Nucleus accumbens (tissue), 56 donors: ENCODE measurements at regions not wholly inside any gene's neighbourhood (a gene's known extent, or its start where the extent isn't known, plus 50 kb on each side); places are given as distances from the start of the nearest gene placed in this dataset.
A peak's percentile ranks its signal among the peaks of the same experiment; 100 is the strongest.

Experiments used
- DNase-seq, 56 donors: peaks; one replicate each; lab custom pipeline; 2025; lab: John Stamatoyannopoulos, UW

DNA sequence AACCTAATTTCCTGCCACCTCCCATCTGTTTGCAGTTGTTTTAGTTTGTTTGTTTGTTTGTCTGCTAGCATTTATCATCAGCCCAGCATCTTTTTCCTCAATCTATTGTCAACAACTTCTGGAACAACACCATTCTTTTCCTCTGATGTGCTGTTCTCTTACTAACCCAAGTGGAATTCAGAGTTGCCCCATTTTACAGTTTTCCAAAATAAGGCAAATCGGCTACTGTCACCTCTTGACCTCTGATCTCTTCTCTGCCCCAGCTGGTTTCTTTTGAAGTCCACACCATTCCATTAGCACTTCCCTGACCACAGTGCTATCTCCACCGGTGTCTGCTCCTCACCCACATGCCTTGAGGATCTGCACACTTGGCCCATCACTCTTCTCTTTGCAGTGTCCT, 102.4 kb downstream of the EFNB2 start:
- DNase-seq: no peak

DNA sequence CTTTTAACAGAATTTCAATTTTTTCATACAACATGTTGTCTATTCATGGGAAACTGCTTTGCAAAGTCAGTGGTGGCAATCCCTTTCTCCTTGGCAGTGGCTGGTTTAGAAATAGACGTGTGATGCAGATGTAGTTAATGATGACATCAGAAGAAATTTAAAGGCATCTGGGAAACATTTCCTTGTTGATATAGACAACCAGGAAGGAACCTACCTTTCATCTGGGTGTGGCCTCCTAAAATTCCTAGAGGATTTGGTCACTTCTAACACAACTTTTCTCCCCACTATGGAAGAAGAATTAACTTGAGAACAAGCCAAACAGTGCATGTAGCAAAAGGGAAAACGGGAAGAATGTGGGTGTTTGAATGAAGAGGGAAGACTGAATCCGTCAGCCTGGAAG, 102.8 kb downstream of the EFNB2 start:
- DNase-seq: no peak

DNA sequence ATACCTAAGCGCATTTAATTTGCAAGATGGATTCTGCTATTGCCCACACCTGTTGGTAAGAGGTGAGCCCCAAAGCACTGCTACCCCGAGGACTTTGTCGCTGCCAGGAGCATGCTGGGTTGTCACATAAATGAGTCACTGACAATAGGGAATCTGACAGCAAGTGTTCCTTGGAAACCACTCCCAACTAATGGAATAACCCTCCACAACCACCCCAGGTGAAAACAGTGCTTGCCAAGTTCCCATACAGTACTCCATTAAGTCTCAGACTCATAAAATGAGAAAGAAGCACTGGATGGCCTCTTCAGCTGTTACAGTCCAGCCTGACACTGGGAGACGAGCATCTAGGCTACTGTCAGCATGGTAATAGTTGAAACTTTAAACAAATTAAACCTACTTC, 108.6 kb downstream of the EFNB2 start:
- no peak for DNase-seq

DNA sequence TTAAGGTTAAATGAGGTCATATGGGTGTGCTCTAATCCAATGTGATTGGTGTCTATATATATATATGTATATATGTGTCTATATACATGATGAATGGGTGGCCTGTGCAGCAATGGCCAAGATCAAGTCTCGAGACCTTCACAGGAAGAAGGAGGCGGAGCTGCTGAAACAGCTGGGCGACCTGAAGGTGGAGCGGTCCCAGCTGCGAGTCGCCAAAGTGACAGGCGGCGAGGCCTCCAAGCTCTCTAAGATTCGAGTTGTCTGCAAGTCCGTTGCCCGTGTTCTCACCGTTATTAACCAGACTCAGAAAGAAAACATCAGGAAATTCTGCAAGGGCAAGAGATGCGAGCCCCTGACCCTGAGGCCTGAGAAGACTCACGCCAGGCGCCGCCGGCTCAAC, 109.8 kb downstream of the EFNB2 start:
- DNase-seq: no peak

DNA sequence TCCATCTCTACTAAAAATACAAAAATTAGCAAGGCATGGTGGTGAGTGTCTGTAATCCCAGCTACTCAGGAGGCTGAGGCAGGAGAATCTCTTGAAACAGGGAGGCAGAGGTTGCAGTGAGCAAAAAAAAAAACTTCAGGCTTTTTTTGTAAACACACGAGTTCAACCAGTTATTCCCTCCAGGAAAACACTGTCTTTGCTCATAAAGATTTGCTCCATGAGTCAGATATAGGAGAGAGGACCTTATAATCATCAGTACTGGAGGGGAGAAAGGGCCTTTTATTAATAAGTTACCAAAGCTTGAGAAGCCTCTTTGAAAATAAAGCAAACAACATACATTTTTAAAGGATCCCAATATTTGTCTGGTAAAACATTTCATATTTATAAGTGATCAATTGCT, 110.7 kb downstream of the EFNB2 start:
- no peak for DNase-seq

DNA sequence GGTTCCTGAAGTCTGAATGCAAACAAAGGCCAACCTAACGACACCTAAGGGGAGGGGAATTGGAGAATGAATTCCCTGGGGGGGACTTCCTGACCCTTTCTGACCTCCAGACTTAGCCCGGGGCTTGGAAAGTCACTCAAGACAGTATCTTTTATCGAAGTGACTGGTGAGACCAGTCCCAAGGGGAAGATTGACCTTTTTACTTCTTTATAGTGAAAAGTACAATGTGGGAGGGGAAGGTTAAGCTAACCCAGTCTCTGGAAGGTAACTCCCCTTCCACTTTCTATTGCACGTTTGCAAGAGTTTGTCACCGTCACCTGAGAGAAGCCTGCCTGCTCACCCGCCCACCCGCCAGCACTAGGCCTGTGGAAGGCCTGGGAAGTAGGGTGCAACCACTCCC, 111.9 kb downstream of the EFNB2 start:
- no peak for DNase-seq

DNA sequence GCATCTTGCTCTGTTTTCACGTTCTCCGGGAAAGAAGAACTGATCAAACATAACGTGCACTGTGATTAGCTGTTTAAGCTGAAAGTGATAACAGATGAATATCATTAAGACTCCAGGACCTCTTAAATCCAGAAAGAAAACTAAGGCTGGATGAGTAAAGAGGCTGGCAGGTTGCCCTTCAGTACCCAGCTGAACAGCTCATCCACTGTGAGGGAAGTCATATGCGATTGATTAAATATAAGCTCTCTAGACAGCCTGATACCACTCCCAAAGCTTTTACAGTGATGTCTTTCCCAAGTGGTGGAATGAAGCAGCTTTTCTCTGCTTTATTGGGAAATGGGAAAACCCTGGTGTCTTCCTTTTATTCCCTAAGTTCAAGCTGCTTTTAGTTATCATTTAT, 116.9 kb downstream of the EFNB2 start:
- DNase-seq: peak in 2 of 56 donors; percentile 0 to 25

DNA sequence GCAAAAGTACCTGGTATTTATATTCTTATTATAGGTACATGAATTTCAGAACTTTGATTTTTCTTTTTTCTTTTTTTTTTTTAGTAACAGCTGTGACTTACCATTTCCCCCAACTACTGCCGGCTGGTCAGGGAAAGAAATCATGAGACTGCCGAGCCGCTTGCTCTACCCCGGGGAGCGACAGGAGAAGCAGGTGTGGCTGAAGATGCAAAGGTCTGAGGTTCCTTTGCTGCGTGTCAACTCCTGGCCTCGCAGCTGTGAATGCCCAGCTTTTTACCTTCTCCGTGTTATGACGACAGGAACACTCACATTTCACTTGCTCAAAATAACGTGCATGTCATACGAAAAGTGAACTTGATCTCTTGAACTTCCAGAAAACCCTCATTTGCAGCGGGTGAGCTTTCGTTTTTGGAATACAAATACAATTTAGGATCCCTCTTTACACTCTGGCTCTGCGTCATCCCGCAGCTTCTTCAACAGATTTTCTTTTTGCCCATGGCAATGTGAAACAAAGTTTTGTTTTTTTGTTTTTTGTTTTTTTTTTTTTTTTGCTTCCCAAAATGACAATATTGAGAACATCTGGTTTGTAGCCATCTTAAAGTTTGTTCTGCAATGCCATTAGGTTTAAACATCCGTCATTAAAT, 117.9 kb downstream of the EFNB2 start:
- DNase-seq: no peak

DNA sequence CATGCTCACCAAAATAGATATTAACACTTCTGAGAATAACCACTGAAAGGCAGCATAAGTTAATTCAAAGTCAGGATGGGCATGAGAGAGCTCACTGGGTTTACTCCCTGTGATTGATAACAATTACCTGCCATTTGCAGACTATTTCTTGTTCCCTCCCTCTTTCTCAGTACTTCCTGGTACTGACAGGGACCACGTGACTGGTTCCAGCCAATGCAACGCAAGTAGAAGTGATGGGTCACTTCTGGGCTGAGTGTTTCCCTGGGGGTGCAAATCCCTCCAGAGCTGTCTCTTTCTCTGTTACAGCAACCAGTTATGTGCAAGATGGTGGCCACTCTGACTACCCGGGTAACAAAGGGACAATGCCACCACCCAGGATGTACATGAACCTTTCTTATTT, 118.8 kb downstream of the EFNB2 start:
- peak in 6 of 56 donors; percentile 2 to 18 (median 5) for DNase-seq

DNA sequence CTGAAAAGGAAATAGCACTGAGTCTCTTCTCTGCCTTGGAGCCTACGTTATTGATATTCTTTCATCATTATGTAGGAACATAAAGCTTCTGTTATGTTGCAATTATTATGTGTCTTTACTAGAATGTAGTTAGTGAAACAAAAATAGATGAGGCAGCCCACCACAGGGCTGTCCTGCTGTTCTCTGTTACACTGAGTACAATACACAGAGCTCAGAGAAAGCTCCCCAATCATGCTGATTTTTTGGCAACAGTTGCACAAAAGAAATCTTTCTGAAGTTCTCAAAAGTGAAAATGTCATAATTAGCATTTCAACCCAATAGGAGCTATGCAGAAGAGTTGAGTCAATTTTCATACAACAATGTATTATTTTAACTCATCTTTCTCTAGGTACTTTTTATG, 119.5 kb downstream of the EFNB2 start:
- peak in 4 of 56 donors; percentile 1 to 8 (median 4) for DNase-seq

DNA sequence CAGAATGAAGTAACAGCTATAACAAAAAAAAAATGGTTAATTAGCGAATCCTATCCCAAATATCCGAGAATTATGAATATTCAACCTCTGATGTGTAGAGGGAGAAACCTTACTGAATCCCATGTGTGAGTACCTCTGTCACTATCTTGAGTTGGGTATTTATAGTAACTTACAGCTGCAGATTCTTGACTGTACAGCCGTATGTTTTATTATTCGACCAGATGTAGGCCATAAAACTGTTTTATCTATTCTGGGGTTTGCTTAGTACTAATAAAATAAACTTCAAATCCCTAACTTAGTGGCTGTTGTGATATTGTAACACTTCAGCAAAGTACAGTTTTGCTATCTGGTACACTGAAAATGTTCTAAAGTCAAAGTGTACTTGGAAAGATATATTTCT, 120.0 kb downstream of the EFNB2 start:
- no peak for DNase-seq

DNA sequence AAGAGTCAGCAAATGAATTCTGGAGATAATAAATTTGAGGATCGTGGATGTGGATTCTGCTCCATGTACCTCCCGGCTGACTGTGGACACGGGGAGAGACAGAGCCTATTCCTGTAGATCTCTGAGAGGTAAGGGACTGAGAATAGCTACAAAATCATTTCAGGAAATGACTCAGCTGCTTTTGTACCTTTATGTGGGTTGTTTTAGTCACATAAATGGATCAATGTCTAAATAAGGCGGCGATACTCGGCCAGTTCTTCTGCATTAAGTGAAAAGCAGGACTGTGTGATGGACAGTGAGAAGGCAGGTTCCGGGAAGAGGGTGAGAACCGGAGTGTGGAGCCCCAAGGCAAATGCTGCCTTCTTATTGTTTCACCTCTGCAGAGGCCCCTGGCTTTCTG, 128.1 kb downstream of the EFNB2 start:
- DNase-seq: no peak

DNA sequence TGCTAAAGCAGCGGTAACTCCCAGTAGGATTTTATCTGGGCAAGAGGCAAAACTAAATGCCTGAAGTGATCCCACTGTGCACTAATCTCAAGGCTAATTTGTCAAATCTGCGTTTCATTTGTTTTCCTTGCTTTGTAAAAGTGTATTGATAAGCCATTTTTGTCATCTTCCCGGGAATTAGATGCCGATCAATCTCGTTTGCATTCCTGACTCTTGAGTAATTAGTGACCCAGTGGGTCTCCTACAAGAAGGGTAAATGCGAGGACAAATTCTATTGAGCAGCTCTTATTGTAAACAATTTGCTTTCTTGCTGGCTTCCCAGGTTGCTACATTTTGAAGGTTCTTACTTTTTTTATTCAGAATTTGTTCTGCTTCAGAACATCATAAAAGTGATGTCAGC, 129.7 kb downstream of the EFNB2 start:
- DNase-seq: no peak

DNA sequence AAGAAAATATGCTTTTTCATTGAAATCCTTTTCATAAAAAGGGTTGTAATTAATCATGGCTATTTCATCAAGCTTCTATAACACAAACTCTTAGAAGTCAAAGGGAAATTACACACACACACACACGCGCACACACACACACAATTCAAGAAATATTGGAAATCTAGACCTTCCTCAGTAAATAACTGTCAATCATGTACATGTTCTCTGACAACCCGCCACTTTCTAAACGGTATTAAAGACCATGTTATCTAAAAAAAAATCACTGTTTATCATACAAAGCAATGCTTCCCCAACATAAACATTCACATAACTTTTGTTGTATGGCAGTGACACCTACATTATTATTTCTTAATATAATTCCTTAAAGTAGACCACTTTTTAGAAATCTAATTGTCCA, 132.2 kb downstream of the EFNB2 start:
- DNase-seq: no peak

DNA sequence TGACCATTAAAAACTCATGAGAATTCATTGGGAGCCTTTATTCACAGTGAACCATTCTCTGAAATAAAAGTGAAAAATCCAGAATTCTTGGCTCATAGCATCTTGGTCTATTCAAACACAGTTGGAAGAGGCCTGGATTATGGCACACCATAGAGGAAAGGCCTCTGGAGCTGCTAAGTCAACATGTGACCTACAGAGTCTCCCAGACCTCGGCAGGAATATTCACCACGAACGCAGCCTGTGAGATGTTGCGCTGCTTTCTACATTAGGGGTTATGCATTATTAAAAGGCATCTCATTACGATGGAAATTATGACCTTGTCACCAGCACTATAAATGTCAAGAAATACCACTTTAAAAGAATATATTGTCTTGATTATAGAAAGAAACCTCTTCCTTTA, 132.6 kb downstream of the EFNB2 start:
- DNase-seq: no peak

DNA sequence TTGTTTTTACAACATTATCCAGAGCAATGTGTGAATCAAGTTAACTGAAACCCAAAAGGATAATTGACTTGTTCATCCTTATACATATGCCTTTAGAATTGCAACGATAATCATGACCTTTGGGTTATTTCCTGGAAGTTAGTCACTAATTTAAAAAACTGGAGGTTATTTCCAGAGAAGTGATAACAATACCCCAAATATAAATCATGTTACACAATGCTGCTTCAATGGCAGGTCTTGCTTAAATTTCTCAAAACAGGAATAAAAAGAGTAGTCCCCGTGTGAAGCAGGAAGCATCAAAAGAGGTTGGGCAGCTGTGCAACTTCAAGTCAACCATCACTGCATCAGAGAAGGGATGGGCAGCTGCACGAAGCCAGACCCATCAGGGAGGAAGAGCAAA, 134.4 kb downstream of the EFNB2 start:
- no peak for DNase-seq

DNA sequence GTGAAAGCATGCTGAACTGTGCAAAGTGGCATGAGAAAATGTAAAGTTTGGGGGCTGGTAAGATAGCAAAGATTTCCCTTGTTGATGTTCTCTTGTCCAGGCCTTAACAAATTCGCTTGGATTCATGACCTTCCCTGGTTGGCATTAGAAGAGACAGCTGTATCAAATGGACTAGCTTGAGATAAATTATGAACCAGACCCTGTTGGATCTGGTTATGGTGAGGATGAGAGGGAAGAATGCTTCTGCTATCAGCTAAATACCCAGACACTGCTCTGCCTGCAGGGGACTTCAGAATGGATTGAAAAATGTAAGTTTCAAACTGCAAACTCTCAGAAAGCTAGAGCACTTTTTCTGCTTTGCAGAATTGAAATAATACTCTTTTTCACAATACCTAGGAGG, 135.2 kb downstream of the EFNB2 start:
- DNase-seq: no peak

DNA sequence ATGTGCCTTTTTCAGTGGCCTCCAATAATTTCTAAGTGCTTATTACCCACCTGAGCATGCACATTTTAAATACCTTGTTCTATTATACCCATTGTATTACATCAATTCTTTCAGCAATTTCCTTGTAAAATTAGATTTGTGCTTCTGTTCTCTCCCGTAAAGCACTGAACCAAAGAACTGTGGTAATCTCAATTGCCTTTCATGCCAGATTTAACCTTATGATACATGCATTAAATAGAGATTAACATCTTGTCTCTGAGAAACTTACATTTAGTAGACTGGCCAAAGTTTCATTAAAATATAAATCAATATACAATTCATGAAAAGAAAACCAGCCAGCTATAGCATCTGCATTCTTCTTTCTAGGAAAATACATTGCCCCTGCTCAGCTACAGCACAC, 137.2 kb downstream of the EFNB2 start:
- DNase-seq: no peak

DNA sequence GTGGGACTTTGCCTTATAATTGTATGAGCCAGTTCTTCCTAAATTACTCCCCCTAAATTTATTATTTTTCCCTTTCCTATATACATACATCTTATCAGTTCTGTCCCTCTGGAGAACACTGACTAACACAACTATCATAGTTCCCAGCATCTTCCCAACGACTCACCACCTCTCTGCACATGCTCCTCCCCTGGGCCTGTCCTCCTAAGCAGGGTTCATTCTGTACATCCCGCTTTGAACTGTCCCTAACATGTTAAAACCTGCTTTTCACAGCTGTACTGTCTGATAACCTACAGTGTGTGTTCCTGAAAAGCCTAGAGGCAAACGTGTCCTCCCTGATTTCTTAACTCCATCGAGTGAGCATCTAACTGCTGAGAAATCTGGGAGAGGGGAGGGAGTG, 141.7 kb downstream of the EFNB2 start:
- no peak for DNase-seq

DNA sequence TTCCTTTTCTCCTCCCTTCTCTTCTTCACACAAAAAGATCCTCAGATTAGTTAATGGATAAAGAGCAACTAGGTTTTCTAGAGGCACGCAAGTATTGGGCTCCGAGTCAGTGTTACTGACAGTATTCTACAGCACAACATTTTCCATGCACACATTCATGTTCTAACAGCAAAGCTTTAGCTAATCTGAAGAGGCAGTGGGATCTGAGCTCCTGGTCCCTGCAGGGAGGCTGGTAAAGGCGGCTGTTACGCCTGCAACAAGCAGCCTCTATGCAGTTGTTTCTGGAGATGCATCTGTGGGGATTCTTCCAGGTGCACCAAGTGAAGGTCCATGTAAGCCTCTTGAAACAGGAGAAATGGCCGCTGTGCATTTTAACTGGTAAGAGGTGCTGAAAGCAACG, 143.8 kb downstream of the EFNB2 start:
- DNase-seq: no peak

DNA sequence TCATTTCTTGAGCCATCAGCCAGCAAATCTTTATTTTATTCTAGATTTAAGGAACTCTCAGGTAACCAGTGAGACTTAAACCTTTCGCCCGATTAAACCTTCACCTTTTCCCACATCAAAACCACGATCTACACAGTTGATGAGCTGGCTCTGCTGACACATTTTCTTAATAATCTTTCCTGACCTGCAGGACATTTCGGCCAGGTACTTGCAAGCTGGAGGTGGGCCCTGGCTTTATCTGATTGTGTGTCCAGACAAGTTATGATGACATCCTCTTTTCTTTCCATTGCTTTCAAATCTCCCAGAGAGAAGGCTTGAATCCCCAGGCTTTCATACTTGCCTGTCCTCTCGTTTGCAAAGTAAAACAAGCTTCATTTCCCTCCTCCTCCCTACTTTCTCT, 144.2 kb downstream of the EFNB2 start:
- DNase-seq: no peak

DNA sequence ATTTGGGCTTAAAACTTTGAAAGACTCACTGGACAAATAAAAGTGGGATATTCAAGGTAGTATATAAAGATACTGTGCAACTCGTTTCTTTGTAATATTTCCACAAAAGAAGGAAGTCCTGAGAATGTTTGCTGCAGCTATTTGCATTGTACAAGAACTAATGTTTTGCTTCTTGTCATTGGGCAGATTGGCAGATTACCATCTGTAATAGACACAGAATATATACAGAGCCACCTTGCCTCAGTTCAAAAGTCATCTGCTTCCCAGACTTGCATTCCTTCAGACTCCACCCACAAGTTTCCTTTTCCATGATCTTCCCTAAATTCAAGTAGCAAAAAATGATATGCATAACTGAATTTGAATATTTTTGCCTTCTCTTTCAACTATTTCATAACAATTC, 145.1 kb downstream of the EFNB2 start:
- no peak for DNase-seq

DNA sequence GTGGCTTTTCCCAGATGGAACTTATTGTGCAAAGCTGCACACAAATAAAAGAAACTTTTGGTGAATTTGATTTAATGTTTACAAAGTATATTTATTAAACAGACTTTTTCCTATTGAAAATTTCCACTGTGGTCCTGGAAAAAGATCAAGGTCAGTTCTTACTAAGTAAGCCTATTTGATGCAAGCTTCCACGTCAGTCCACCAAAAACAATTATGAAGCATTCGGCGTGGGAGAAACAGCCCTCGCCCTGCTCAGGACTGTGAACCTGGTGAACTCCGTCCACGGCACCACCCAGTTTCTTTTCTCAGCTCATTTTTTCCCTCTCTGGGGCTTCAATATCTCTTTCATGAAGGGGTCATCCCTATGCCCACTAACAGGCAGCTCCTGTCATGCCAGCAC, 149.8 kb downstream of the EFNB2 start:
- no peak for DNase-seq
